GM23248 (cell line): ENCODE measurements at regions not wholly inside any gene's neighbourhood (a gene's known extent, or its start where the extent isn't known, plus 50 kb on each side); places are given as distances from the start of the nearest gene placed in this dataset.

ENCODE experiments used
- EZH2 ChIP-seq: fragments of 200-600 bp; sonication (generic); IDR thresholded peaks from 2 replicates; pipeline ENCODE4 v1.6.1; 2018; ENCODE audit warnings: antibody characterized with exemption, mild to moderate bottlenecking; ENCODE audit not compliant: insufficient read depth, poor library complexity, severe bottlenecking
- EZH2phosphoT487 ChIP-seq: fragments of 200-600 bp; sonication (generic); IDR thresholded peaks from 2 replicates; pipeline ENCODE4 v1.6.1; 2018; ENCODE audit warnings: antibody characterized with exemption, moderate library complexity, mild to moderate bottlenecking, low read depth; ENCODE audit not compliant: insufficient read depth

DNA sequence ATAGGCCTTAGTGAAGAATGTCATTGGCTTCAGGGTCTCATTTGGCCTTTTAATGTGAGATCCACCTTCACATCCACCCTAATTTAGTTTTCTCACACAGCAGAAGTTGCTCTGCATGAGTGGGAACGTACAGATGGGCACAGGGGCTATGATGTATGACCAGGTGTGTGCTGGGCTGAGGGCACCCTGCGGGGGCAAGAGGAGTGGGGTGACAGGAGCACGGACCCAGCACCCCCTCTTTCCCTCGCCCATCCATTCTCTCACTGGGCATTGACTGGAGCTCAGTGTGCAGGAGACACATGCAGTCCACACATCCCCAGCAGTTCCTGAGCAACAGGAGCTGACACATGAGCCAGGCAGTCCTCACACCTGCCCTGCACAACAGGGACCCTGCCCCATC, 95.1 kb upstream of the PPP2R2D start:
- TF ChIP-seq EZH2, result no peak
- TF ChIP-seq EZH2phosphoT487, result no peak
